H1 (cell line): ENCODE measurements at regions not wholly inside any gene's neighbourhood (a gene's known extent, or its start where the extent isn't known, plus 50 kb on each side); places are given as distances from the start of the nearest gene placed in this dataset.

ENCODE experiments used
- HDAC2 ChIP-seq, 2 experiments: fragments of 300-600 bp in 1 of 2; sonication (generic) in 1 of 2; IDR thresholded peaks; 2 replicates each; pipeline ENCODE4 v1.6.1; 2011 to 2012; ENCODE audit warnings: low read depth in 2 of 2, low read length in 2 of 2, mild to moderate bottlenecking in 2 of 2, moderate library complexity in 2 of 2, borderline replicate concordance in 1 of 2, inconsistent platforms in 1 of 2
- JUN ChIP-seq: IDR thresholded peaks from 2 replicates; pipeline ENCODE4 v1.6.1; 2011; ENCODE audit warnings: low read depth, mild to moderate bottlenecking, improper control_type of control experiment, low read length
- JUND ChIP-seq: IDR thresholded peaks from 2 replicates; pipeline ENCODE4 v1.6.1; 2011; ENCODE audit warnings: mild to moderate bottlenecking, improper control_type of control experiment, low read length
- SP4 ChIP-seq: IDR thresholded peaks from 2 replicates; pipeline ENCODE4 v1.6.1; 2012; ENCODE audit warnings: low read length, inconsistent platforms

- TF ChIP-seq JUN (no peak), JUND (no peak), SP4 (no peak), HDAC2 (IDR thresholded peaks at IDR 0.05; ENCODE audit: borderline replicate concordance in 1 of 2, low read depth in 2 of 2, low read length in 2 of 2) (no peak)
These were observed 89.3 kb upstream of the NAP1L1 start (continued) for GRCh38 chr12:76173756-76174155.
